GM12864 (cell line): ENCODE measurements at regions not wholly inside any gene's neighbourhood (a gene's known extent, or its start where the extent isn't known, plus 50 kb on each side); places are given as distances from the start of the nearest gene placed in this dataset.

Experiments
- DNase-seq: peaks from one replicate; pipeline ENCODE4 v3.0.0-alpha.2; 2011; ENCODE audit warnings: low read depth
- H3K4me3 ChIP-seq: 2 replicates; pipeline ENCODE4 v1.5.1; 2011; ENCODE audit warnings: mild to moderate bottlenecking, low read depth, low read length, control low read depth
- TF ChIP-seq, protein P1 (sequence below): IDR thresholded peaks from 2 replicates; pipeline ENCODE4 v1.5.1; 2011; ENCODE audit warnings: low read depth, mild to moderate bottlenecking, moderate library complexity, low read length, control low read depth, inconsistent platforms; ENCODE audit errors: missing control alignments

DNA sequence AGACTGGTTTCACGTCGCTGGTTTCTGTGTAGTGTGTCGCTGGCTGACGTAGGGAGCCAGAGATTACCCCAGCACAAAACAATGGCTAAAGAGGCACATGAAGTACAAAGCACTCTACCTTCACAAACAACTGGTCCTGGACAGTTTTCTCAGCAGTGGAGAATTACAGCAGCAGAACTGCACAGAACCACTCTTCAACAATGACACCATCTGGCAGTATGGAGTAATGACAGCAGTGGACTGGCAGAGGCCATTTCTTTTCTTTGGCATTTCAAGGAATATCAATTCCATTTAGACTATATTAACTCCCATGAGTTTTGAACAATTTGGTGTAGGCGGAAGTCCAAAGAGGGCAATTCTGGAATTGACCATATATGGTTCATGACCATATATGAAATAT is 1074.1 kb downstream of the AACS start:
- DNase-seq = no peak
- TF ChIP-seq, protein P1, sequence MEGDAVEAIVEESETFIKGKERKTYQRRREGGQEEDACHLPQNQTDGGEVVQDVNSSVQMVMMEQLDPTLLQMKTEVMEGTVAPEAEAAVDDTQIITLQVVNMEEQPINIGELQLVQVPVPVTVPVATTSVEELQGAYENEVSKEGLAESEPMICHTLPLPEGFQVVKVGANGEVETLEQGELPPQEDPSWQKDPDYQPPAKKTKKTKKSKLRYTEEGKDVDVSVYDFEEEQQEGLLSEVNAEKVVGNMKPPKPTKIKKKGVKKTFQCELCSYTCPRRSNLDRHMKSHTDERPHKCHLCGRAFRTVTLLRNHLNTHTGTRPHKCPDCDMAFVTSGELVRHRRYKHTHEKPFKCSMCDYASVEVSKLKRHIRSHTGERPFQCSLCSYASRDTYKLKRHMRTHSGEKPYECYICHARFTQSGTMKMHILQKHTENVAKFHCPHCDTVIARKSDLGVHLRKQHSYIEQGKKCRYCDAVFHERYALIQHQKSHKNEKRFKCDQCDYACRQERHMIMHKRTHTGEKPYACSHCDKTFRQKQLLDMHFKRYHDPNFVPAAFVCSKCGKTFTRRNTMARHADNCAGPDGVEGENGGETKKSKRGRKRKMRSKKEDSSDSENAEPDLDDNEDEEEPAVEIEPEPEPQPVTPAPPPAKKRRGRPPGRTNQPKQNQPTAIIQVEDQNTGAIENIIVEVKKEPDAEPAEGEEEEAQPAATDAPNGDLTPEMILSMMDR = no peak
- H3K4me3 ChIP-seq = no peak overlapping the region

DNA sequence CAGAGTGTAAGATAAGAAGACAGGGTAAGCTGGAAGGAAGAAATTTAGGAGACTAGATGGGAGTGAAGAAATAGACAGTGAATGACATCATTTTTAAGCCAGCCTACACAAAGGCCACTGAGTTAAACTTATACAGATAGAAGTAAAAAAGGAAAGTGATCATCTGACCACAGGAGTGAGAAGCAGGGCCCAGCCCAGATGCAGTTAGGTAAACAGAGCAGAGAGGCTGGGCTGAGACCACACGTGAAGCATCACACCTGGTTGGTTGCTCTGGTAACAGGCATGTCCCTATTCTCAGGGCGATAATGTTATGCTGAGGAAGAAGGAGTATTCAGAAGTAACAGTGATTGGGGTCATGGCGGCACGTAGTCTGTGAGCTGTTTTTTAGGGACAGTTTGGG is 1079.4 kb downstream of the AACS start:
- DNase-seq = no peak
- TF ChIP-seq, protein P1 = no peak
- H3K4me3 ChIP-seq = no peak overlapping the region

DNA sequence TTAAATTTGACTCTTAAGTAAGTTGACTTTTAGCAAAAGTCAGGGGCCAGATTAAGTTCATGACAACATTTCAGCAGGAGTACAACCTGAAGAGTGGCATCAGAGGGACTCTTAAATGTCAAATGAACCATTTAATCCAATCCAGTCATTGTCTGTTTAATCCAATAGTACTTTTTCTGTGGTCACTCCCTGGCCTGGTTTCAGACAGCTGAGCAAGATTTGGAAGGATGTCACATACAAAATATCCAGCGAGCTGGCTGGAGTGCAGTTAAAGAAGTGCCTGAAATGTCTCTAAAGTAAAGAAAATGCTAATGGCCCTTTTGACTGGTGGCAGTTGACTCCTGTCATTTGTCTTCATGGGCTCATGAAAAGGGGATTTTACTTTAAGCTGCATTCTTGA is 1082.1 kb downstream of the AACS start:
- TF ChIP-seq, protein P1 = no peak
- DNase-seq = no peak
- H3K4me3 ChIP-seq = no peak overlapping the region

DNA sequence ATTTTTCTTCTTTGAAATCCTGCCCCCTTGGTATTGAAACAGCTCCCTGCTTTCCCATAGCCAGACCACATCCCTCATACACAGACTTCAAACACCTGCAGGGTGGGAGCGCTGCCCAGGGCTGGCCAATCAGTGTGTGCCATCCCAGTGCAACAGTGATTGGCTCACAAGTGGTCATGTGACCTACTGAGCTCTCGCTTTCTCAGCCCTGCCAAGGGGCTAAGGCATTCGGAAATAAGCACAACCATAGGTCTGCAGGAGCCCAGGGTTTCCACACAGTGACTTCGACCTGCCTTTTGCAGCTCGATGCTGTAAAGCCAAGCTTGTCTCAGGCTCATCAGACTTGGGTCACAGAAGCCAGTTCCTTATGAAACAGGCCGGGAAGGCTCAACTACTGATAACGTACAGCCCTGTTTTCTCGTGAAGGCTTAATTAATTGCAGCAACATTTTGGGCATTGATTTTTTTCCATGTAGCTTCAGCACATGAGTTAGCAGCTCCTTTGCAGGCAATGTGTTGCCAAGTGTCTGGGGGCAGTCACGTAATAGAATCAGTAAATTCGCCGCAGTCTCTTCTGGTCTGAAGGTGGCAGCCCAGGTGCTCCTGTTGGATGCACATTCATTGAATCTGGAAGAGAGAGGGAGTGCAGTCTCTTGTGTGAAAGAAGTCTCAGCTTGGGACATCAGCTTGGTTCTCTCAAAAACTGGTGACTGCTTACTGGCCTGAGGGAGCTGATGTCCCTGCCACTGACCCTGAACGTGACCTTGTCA is 1091.8 kb downstream of the AACS start:
- TF ChIP-seq, protein P1 = no peak

DNA sequence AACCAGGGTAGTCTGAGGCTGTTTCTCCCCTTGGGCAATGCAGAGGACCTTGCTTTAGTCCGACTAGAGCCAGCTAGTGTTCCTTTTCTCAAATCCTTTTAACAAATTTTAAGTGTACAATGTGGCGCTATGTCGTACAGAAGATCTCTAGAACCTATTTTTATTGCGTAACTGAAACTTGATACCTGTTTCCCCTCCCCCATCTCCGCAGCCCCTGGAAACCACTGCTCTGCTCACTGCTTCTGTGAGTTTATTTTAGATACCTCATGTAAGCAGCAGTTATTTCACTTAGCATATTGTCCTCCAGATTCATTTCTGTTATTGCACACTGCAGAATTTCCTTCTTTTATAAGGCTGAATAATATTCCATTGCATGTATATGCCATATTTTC is 1092.3 kb downstream of the AACS start:
- TF ChIP-seq, protein P1 = no peak
- H3K4me3 ChIP-seq = no peak overlapping the region
- no peak for DNase-seq

More for the DNA sequence above, 1091.8 kb downstream of the AACS start:
- H3K4me3 ChIP-seq = no peak overlapping the region
- DNase-seq = no peak

DNA sequence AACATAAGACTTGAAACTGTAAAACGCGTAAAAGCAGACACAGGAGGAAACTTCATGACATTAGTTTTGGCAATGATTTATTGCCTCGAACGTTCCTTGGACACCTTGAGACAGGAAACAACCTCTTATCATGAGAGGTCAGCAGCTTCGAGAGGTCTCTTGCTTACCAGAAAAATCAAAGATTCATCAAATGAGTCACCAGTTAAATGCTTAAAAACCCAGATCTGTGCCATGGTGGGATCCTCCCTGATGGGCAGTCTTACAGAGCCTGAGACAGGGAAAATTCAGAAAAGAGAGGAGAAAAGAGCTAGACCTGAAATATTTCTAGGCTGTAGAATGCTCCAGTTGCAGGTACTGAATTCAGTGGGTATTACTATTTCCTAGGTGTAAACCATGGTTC is 1093.9 kb downstream of the AACS start:
- H3K4me3 ChIP-seq = no peak overlapping the region
- TF ChIP-seq, protein P1 = no peak
- DNase-seq = no peak

DNA sequence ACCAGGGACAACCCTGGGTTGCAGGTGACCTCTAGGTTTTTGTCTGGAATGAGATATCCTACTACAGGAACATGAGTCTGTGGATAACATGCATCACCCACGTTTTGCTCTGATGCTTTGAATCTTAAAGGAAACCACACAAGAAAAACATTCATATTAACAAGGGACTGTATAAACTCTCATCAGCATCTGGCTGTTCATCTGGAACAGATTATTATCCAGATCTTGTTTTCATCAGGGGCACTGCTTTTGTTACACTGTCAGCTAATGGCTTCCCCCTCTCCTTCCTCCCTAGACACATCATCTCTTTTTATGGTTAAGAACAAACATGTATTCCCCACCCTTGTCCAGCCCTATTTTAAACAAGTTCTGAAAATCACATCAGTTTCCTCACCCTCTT is 1095.7 kb downstream of the AACS start:
- no peak for DNase-seq
- H3K4me3 ChIP-seq = no peak overlapping the region
- TF ChIP-seq, protein P1 = no peak
